Hepatocyte (in vitro differentiated cells): ENCODE measurements at regions not wholly inside any gene's neighbourhood (a gene's known extent, or its start where the extent isn't known, plus 50 kb on each side); places are given as distances from the start of the nearest gene placed in this dataset.

Experiments used
- EZH2 ChIP-seq: fragments of 200-600 bp; sonication (generic); IDR thresholded peaks from 2 replicates; pipeline ENCODE4 v1.6.1; 2016; ENCODE audit warnings: antibody characterized with exemption, mild to moderate bottlenecking, borderline replicate concordance
- TF ChIP-seq, protein P1 (sequence below): fragments of 200-600 bp; sonication (generic); IDR thresholded peaks from 2 replicates; pipeline ENCODE4 v1.5.1; 2016; ENCODE audit warnings: antibody characterized with exemption, mild to moderate bottlenecking; ENCODE audit not compliant: poor library complexity

GRCh38 chr2:16019617-16020351 is 79.4 kb downstream of the MYCN start:
- TF ChIP-seq, protein P1, sequence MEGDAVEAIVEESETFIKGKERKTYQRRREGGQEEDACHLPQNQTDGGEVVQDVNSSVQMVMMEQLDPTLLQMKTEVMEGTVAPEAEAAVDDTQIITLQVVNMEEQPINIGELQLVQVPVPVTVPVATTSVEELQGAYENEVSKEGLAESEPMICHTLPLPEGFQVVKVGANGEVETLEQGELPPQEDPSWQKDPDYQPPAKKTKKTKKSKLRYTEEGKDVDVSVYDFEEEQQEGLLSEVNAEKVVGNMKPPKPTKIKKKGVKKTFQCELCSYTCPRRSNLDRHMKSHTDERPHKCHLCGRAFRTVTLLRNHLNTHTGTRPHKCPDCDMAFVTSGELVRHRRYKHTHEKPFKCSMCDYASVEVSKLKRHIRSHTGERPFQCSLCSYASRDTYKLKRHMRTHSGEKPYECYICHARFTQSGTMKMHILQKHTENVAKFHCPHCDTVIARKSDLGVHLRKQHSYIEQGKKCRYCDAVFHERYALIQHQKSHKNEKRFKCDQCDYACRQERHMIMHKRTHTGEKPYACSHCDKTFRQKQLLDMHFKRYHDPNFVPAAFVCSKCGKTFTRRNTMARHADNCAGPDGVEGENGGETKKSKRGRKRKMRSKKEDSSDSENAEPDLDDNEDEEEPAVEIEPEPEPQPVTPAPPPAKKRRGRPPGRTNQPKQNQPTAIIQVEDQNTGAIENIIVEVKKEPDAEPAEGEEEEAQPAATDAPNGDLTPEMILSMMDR = no peak
- TF ChIP-seq EZH2 = no peak
